GM23338 (cell line): ENCODE measurements at regions not wholly inside any gene's neighbourhood (a gene's known extent, or its start where the extent isn't known, plus 50 kb on each side); places are given as distances from the start of the nearest gene placed in this dataset.

Experiments used
- ATAC-seq: fragments of 200-7000 bp; cut with Tn5 transposase; 3 replicates; pipeline ENCODE4 v1.9.1; 2020
- DNase-seq: peaks from one replicate; pipeline ENCODE4 v3.0.0-alpha.2; 2015; ENCODE audit warnings: low spot score
- H2AFZ ChIP-seq: fragments of 200-600 bp; sonication (generic); 2 replicates; pipeline ENCODE4 v1.8.0; 2016; ENCODE audit warnings: antibody characterized with exemption, mild to moderate bottlenecking, moderate library complexity
- H3F3A ChIP-seq: fragments of 200-600 bp; sonication (generic); replicated peaks from 2 replicates; pipeline ENCODE4 v1.8.0; 2017; ENCODE audit warnings: antibody characterized with exemption, mixed run types, low read depth
- H3K27ac ChIP-seq: fragments of 200-600 bp; sonication (generic); 2 replicates; pipeline ENCODE4 v1.6.1; 2016; ENCODE audit warnings: low read depth
- H3K27me3 ChIP-seq: fragments of 200-600 bp; sonication (generic); 2 replicates; pipeline ENCODE4 v1.8.0; 2016; ENCODE audit warnings: mild to moderate bottlenecking, mixed run types, moderate library complexity; ENCODE audit not compliant: insufficient read depth
- H3K36me3 ChIP-seq: fragments of 200-600 bp; sonication (generic); 2 replicates; pipeline ENCODE4 v1.8.0; 2016; ENCODE audit warnings: mild to moderate bottlenecking; ENCODE audit not compliant: insufficient read depth
- H3K4me1 ChIP-seq: fragments of 200-600 bp; sonication (generic); 2 replicates; pipeline ENCODE4 v1.8.0; 2016; ENCODE audit warnings: mild to moderate bottlenecking, moderate library complexity; ENCODE audit not compliant: insufficient read depth
- H3K4me2 ChIP-seq: fragments of 200-600 bp; sonication (generic); 2 replicates; pipeline ENCODE4 v1.7.1; 2017; ENCODE audit warnings: mixed run types
- H3K4me3 ChIP-seq: fragments of 200-600 bp; sonication (generic); 2 replicates; pipeline ENCODE4 v1.6.1; 2016; ENCODE audit warnings: mixed run types
- H3K79me2 ChIP-seq: fragments of 200-600 bp; sonication (generic); replicated peaks from 2 replicates; pipeline ENCODE4 v1.8.0; 2017; ENCODE audit warnings: mild to moderate bottlenecking; ENCODE audit not compliant: insufficient read depth
- H3K9me2 ChIP-seq: fragments of 200-600 bp; sonication (generic); 2 replicates; pipeline ENCODE4 v1.8.0; 2017; ENCODE audit not compliant: insufficient read depth
- H4K20me1 ChIP-seq: fragments of 200-600 bp; sonication (generic); replicated peaks from 2 replicates; pipeline ENCODE4 v1.8.0; 2017; ENCODE audit warnings: mild to moderate bottlenecking; ENCODE audit not compliant: insufficient read depth
- H3K27ac Mint-ChIP-seq: 2 replicates; pipeline ENCODE4 v1.8.0; 2020; ENCODE audit warnings: inconsistent platforms, mild to moderate bottlenecking, moderate library complexity, mixed read lengths
- H3K27me3 Mint-ChIP-seq: 3 replicates; pipeline ENCODE4 v1.8.0; 2022; ENCODE audit warnings: low read depth, mild to moderate bottlenecking, moderate library complexity, mixed read lengths, inconsistent platforms; ENCODE audit not compliant: insufficient read depth, poor library complexity
- H3K36me3 Mint-ChIP-seq: 3 replicates; pipeline ENCODE4 v1.8.0; 2021; ENCODE audit warnings: low read depth, mild to moderate bottlenecking, inconsistent platforms, moderate library complexity, mixed read lengths
- H3K4me1 Mint-ChIP-seq: 3 replicates; pipeline ENCODE4 v1.8.0; 2020; ENCODE audit warnings: mild to moderate bottlenecking, inconsistent platforms, mixed read lengths
- H3K4me3 Mint-ChIP-seq: 3 replicates; pipeline ENCODE4 v1.8.0; 2021; ENCODE audit warnings: moderate library complexity, mild to moderate bottlenecking, inconsistent platforms, mixed read lengths
- H3K9me3 Mint-ChIP-seq: 3 replicates; pipeline ENCODE4 v1.8.0; 2020; ENCODE audit warnings: moderate library complexity, mild to moderate bottlenecking, inconsistent platforms, mixed read lengths
- CREB1 ChIP-seq: fragments of 250-450 bp; sonication (Bioruptor Pico); IDR thresholded peaks from 2 replicates; pipeline ENCODE4 v1.5.0; 2020; ENCODE audit warnings: low read depth, mild to moderate bottlenecking, moderate library complexity
- EZH2 ChIP-seq: fragments of 200-600 bp; sonication (generic); IDR thresholded peaks from one replicate; pipeline ENCODE4 v1.8.0; 2017; ENCODE audit warnings: antibody characterized with exemption, mild to moderate bottlenecking, low read depth; ENCODE audit not compliant: unreplicated experiment
- EZH2phosphoT487 ChIP-seq: fragments of 200-600 bp; sonication (generic); IDR thresholded peaks from one replicate; pipeline ENCODE4 v1.8.1; 2018; ENCODE audit warnings: antibody characterized with exemption; ENCODE audit not compliant: unreplicated experiment
- JUNB ChIP-seq: IDR thresholded peaks from one replicate; pipeline ENCODE4 v1.6.1; 2016; ENCODE audit warnings: antibody characterized with exemption; ENCODE audit not compliant: unreplicated experiment
- NANOG ChIP-seq: IDR thresholded peaks from 2 replicates; pipeline ENCODE4 v1.6.1; 2016; ENCODE audit warnings: antibody characterized with exemption, borderline replicate concordance
- POLR2AphosphoS5 ChIP-seq: IDR thresholded peaks from 2 replicates; pipeline ENCODE4 v1.6.1; 2016; ENCODE audit warnings: antibody characterized with exemption, low read depth
- STAT1 ChIP-seq: IDR thresholded peaks from one replicate; pipeline ENCODE4 v1.6.1; 2016; ENCODE audit warnings: antibody characterized with exemption; ENCODE audit not compliant: unreplicated experiment
- ZNF114 ChIP-seq: fragments of 250-450 bp; sonication (Bioruptor Pico); IDR thresholded peaks from 2 replicates; pipeline ENCODE4 v1.5.0; 2020; ENCODE audit warnings: mild to moderate bottlenecking, moderate library complexity
- ZNF331 ChIP-seq: fragments of 250-450 bp; sonication (Bioruptor Pico); IDR thresholded peaks from 2 replicates; pipeline ENCODE4 v1.5.0; 2020; ENCODE audit warnings: low read depth, mild to moderate bottlenecking, moderate library complexity
- TF ChIP-seq, protein P1 (sequence below), 2 experiments: fragments of 200-600 bp in 1 of 2; sonication (generic) in 1 of 2; conservative IDR thresholded peaks; 2 replicates each; pipeline versions ENCODE4 v1.5.1 to v1.6.1; 2016 to 2017; ENCODE audit warnings: antibody characterized with exemption in 2 of 2, low read depth in 2 of 2, mild to moderate bottlenecking in 2 of 2, moderate library complexity in 1 of 2
- TF ChIP-seq, protein P2 (sequence below): IDR thresholded peaks from one replicate; pipeline ENCODE4 v1.6.1; 2018; ENCODE audit warnings: antibody characterized with exemption; ENCODE audit not compliant: unreplicated experiment
- TF ChIP-seq, protein P3 (sequence below): fragments of 250-450 bp; sonication (Bioruptor Pico); IDR thresholded peaks from 2 replicates; pipeline ENCODE4 v1.5.0; 2020; ENCODE audit warnings: mild to moderate bottlenecking, moderate library complexity
- TF ChIP-seq, protein P4 (sequence below): IDR thresholded peaks from 2 replicates; pipeline ENCODE4 v1.6.1; 2016; ENCODE audit warnings: antibody characterized with exemption

DNA sequence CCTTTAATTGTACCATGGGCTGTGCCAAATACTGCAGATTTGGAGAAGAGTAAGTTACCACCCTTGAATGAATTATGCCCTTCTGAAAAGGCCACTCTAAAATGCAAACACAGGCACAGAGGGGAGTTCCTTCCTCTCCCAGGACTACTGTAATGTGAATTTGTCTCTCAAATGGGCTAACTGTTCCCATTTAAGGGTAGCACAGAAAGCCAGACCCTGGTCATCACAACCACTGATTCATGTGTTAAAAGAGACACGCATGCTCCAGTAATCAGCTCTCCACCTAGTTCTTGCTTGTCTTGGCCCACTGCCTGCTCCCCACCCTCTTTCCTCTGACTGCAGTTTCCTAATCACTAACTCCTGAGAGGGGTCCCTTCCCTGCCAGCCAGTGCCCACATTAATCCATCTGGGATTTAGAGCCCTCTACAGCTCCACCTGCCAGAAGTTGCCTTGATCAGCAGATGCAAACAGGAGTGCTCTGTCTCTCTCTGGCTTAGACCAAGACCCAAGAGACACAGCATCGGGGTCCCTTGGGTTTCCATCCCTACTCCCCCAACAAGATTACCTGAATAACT, 382.4 kb downstream of the TMEM167A start:
- Mint-ChIP-seq H3K36me3 (no peaks in the 10 kb centered on the region), H3K27me3 (peaks cover 2% of the 10 kb centered on the region), H3K9me3 (no peaks in the 10 kb centered on the region), H3K4me3 (no peak overlapping the region), H3K4me1 (peaks cover 18% of the 10 kb centered on the region), H3K27ac (0 out of 2 replicates have a peak overlapping the region, but pooled peaks have one; percentile 1)
- H3K27ac ChIP-seq: no peak overlapping the region
- ATAC-seq: no peak
- no peak overlapping the region for H3K4me3 ChIP-seq
- no peaks in the 10 kb centered on the region for H3K9me2 ChIP-seq
- no peaks in the 10 kb centered on the region for H3K79me2 ChIP-seq
- no peaks in the 10 kb centered on the region for H3K36me3 ChIP-seq
- no peak for DNase-seq
- TF ChIP-seq, protein P1, sequence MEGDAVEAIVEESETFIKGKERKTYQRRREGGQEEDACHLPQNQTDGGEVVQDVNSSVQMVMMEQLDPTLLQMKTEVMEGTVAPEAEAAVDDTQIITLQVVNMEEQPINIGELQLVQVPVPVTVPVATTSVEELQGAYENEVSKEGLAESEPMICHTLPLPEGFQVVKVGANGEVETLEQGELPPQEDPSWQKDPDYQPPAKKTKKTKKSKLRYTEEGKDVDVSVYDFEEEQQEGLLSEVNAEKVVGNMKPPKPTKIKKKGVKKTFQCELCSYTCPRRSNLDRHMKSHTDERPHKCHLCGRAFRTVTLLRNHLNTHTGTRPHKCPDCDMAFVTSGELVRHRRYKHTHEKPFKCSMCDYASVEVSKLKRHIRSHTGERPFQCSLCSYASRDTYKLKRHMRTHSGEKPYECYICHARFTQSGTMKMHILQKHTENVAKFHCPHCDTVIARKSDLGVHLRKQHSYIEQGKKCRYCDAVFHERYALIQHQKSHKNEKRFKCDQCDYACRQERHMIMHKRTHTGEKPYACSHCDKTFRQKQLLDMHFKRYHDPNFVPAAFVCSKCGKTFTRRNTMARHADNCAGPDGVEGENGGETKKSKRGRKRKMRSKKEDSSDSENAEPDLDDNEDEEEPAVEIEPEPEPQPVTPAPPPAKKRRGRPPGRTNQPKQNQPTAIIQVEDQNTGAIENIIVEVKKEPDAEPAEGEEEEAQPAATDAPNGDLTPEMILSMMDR (conservative IDR thresholded peaks at IDR 0.05; ENCODE audit: low read depth in 2 of 2): no peak
- TF ChIP-seq JUNB (no peak), EZH2phosphoT487 (no peak), CREB1 (CRISPR knock-in tag) (no peak), POLR2AphosphoS5 (no peak), EZH2 (no peak), ZNF114 (CRISPR knock-in tag) (no peak), ZNF331 (CRISPR knock-in tag) (no peak), STAT1 (no peak), NANOG (no peak)
- TF ChIP-seq, protein P2, sequence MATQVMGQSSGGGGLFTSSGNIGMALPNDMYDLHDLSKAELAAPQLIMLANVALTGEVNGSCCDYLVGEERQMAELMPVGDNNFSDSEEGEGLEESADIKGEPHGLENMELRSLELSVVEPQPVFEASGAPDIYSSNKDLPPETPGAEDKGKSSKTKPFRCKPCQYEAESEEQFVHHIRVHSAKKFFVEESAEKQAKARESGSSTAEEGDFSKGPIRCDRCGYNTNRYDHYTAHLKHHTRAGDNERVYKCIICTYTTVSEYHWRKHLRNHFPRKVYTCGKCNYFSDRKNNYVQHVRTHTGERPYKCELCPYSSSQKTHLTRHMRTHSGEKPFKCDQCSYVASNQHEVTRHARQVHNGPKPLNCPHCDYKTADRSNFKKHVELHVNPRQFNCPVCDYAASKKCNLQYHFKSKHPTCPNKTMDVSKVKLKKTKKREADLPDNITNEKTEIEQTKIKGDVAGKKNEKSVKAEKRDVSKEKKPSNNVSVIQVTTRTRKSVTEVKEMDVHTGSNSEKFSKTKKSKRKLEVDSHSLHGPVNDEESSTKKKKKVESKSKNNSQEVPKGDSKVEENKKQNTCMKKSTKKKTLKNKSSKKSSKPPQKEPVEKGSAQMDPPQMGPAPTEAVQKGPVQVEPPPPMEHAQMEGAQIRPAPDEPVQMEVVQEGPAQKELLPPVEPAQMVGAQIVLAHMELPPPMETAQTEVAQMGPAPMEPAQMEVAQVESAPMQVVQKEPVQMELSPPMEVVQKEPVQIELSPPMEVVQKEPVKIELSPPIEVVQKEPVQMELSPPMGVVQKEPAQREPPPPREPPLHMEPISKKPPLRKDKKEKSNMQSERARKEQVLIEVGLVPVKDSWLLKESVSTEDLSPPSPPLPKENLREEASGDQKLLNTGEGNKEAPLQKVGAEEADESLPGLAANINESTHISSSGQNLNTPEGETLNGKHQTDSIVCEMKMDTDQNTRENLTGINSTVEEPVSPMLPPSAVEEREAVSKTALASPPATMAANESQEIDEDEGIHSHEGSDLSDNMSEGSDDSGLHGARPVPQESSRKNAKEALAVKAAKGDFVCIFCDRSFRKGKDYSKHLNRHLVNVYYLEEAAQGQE: no peak
- TF ChIP-seq, protein P3, sequence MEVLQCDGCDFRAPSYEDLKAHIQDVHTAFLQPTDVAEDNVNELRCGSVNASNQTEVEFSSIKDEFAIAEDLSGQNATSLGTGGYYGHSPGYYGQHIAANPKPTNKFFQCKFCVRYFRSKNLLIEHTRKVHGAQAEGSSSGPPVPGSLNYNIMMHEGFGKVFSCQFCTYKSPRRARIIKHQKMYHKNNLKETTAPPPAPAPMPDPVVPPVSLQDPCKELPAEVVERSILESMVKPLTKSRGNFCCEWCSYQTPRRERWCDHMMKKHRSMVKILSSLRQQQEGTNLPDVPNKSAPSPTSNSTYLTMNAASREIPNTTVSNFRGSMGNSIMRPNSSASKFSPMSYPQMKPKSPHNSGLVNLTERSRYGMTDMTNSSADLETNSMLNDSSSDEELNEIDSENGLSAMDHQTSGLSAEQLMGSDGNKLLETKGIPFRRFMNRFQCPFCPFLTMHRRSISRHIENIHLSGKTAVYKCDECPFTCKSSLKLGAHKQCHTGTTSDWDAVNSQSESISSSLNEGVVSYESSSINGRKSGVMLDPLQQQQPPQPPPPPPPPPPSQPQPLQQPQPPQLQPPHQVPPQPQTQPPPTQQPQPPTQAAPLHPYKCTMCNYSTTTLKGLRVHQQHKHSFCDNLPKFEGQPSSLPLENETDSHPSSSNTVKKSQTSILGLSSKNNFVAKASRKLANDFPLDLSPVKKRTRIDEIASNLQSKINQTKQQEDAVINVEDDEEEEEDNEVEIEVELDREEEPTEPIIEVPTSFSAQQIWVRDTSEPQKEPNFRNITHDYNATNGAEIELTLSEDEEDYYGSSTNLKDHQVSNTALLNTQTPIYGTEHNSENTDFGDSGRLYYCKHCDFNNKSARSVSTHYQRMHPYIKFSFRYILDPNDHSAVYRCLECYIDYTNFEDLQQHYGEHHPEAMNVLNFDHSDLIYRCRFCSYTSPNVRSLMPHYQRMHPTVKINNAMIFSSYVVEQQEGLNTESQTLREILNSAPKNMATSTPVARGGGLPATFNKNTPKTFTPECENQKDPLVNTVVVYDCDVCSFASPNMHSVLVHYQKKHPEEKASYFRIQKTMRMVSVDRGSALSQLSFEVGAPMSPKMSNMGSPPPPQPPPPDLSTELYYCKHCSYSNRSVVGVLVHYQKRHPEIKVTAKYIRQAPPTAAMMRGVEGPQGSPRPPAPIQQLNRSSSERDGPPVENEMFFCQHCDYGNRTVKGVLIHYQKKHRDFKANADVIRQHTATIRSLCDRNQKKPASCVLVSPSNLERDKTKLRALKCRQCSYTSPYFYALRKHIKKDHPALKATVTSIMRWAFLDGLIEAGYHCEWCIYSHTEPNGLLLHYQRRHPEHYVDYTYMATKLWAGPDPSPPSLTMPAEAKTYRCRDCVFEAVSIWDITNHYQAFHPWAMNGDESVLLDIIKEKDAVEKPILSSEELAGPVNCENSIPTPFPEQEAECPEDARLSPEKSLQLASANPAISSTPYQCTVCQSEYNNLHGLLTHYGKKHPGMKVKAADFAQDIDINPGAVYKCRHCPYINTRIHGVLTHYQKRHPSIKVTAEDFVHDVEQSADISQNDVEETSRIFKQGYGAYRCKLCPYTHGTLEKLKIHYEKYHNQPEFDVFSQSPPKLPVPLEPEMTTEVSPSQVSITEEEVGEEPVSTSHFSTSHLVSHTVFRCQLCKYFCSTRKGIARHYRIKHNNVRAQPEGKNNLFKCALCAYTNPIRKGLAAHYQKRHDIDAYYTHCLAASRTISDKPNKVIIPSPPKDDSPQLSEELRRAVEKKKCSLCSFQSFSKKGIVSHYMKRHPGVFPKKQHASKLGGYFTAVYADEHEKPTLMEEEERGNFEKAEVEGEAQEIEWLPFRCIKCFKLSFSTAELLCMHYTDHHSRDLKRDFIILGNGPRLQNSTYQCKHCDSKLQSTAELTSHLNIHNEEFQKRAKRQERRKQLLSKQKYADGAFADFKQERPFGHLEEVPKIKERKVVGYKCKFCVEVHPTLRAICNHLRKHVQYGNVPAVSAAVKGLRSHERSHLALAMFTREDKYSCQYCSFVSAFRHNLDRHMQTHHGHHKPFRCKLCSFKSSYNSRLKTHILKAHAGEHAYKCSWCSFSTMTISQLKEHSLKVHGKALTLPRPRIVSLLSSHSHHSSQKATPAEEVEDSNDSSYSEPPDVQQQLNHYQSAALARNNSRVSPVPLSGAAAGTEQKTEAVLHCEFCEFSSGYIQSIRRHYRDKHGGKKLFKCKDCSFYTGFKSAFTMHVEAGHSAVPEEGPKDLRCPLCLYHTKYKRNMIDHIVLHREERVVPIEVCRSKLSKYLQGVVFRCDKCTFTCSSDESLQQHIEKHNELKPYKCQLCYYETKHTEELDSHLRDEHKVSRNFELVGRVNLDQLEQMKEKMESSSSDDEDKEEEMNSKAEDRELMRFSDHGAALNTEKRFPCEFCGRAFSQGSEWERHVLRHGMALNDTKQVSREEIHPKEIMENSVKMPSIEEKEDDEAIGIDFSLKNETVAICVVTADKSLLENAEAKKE (CRISPR knock-in tag): no peak
- TF ChIP-seq, protein P4, sequence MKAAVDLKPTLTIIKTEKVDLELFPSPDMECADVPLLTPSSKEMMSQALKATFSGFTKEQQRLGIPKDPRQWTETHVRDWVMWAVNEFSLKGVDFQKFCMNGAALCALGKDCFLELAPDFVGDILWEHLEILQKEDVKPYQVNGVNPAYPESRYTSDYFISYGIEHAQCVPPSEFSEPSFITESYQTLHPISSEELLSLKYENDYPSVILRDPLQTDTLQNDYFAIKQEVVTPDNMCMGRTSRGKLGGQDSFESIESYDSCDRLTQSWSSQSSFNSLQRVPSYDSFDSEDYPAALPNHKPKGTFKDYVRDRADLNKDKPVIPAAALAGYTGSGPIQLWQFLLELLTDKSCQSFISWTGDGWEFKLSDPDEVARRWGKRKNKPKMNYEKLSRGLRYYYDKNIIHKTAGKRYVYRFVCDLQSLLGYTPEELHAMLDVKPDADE: no peak
- no peaks in the 10 kb centered on the region for H3K4me1 ChIP-seq
- H3F3A ChIP-seq: no peaks in the 10 kb centered on the region
- peak overlapping the region; percentile 14; the same call in 1 of the 2 replicates for H2AFZ ChIP-seq
- H3K4me2 ChIP-seq: no peak overlapping the region
- no peaks in the 10 kb centered on the region for H3K27me3 ChIP-seq
- no peaks in the 10 kb centered on the region for H4K20me1 ChIP-seq
